Caki2 (cell line): ENCODE measurements at regions not wholly inside any gene's neighbourhood (a gene's known extent, or its start where the extent isn't known, plus 50 kb on each side); places are given as distances from the start of the nearest gene placed in this dataset.
"Not testable (repeated sequence)": the region's sequence is repeated elsewhere in the genome, so short reads cannot be mapped to it uniquely, and the experiment has no call there.

Experiments used
- DNase-seq: peaks from one replicate; pipeline ENCODE4 v3.0.0-alpha.2; 2015; ENCODE audit warnings: low read depth
- in situ Hi-C: cut with HindIII; loops from 2 replicates; pipeline ENCODE4 v1.10.0; 2016; ENCODE audit warnings: low sequenced_read_pairs, low pct_unique_long_range_greater_than_20kb, mixed read lengths

GRCh38 chr9:75566813-75567212 lies 323.7 kb upstream of the PCSK5 start:
- DNase-seq, in situ Hi-C loops: not testable (repeated sequence)

GRCh38 chr9:75570538-75570937 lies 319.9 kb upstream of the PCSK5 start:
- no peak for DNase-seq
- in situ Hi-C loops = no loop called here

DNA sequence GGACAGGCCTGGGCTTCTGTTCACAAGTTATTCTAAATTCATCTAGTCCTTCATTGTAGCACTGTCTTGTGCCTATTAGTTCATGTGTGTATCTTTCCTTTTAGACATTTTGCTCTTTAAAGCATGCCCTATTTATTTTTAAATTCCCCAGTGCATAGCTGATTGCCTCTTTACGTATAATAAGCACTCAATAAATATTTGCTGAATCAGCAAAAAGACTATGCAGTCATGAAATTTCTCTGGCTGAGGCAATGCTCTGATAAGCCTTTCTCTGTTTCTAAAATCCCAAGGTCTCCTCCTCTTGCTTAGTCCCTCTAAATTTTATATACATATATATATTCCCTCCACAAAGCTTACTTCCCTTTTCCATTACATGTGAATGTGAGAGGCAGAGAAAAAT lies 315.9 kb upstream of the PCSK5 start:
- in situ Hi-C loops = no loop called here
- DNase-seq = no peak

- in situ Hi-C loops = no loop called here
- DNase-seq = no peak
These were observed 307.6 kb upstream of the PCSK5 start for GRCh38 chr9:75582870-75583269.

- in situ Hi-C loops = no loop called here
- no peak for DNase-seq
These were observed 301.7 kb upstream of the PCSK5 start for GRCh38 chr9:75588808-75589207.

DNA sequence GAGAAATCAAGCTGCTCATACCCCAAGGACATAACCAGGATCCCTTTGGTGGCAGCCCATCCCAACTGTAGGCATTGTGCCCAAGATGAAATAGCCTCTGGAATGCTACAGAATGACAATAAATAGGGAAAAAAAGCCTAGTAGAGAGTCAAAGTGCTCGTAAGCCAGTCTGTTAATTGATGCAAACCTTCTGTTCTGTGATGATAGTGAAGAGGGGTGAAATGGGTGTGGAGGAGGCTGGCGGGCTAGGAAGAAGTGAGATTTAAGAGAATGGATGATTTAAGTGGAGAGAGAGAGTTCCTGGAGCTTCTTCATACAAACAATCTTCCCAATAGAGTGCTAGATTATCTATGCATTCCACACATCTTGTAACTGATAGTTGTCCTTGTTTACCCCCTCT lies 301.0 kb upstream of the PCSK5 start:
- DNase-seq = no peak
- in situ Hi-C loops = no loop called here

- in situ Hi-C loops = no loop called here
- no peak for DNase-seq
These were observed 298.5 kb upstream of the PCSK5 start for GRCh38 chr9:75591972-75592371.

DNA sequence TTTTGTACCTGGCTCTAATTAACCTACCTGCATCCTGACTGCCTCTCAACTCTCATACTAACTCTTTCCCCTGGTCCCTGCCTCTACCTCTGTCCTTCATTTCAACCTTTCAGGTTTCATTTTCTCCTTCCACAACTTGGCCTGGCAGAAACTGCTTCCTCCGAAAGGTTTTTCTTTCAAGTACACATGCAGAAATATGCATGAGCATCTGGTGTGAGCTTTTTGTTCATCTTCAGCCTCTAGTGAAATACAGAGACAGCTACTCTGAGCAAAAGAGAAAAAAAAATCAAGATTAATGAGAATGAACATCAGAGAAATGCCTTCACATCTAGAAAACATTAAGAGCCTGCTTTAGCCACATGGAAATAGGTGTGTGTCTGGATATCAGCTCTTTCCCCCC lies 297.9 kb upstream of the PCSK5 start:
- no peak for DNase-seq
- in situ Hi-C loops = no loop called here

DNA sequence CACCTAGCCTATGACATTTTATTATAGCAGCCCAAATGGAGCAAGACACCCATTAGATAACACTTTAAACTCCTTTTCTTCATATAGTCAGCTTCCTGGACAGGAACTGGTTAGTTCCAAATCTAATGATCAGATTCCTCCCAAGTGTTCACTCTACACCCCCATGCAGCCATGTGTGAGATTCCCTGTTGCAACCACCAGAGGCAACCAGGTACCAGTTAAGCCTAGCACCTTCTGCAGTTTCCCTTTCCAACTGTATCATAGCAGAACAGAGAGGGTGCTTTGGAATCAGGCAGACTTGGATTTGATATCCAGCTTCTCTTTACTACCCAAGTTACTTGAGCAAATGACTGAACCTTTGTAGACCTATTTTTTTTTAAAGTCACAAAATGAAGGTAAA lies 296.6 kb upstream of the PCSK5 start:
- in situ Hi-C loops = no loop called here
- DNase-seq = no peak

DNA sequence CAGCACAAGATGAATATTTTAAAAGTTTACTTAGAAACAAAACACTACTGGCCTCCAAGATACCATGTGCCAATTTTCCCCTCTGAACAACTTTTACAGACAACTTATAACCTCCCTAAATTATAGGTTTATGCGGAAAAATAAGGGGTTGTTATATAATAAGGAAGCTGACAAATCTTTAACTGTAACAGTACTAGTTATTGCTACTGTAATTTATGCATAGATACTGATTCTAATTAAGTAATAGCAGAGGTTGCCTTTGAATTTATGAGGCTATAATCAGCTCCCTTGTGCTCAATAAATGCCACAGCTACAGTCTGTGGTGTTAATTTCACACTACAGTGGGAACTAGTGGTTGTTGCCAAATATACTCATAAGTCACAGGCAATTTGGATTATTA lies 291.3 kb upstream of the PCSK5 start:
- in situ Hi-C loops = no loop called here

DNA sequence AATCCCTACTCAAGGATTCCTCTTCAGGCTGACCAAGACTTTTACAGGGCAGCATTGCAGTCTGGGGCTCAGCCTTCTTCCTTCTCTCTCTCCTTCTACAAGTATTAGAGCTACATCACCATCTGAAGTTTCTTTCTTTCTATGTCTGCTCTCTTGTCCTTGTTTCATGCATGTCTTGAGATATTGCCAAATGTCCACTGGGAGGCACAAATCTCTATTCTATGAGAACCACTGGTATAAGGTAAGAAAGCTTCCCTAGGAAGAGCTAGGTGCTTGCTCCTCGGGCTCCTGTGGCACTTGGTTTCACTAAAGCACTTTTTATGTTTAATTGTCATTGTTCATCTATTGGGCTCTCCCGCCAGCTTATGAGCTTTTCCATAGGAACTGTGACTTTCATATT lies 289.2 kb upstream of the PCSK5 start:
- no peak for DNase-seq
- in situ Hi-C loops = no loop called here

More for the DNA sequence above, 291.3 kb upstream of the PCSK5 start:
- DNase-seq = no peak

DNA sequence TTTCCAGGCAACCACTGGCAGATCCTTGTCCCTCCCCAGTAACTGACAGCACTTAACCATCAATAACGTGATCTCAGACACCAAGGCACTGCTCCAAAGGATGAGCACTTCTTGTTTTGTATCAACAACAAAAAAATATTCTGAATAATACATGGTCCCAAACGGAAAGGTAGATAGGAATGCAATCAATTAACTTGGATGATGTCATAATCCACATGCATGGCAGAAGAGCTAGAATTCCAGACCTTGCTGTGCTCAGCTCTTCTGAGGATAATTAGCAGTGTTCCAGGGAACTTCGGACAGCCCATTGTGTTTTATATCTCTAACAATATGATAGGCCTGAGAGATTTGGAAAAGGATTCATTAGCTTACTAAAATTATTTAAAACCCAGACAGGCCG lies 288.4 kb upstream of the PCSK5 start:
- in situ Hi-C loops = no loop called here
- no peak for DNase-seq

- DNase-seq = no peak
- in situ Hi-C loops = no loop called here
These were observed 285.8 kb upstream of the PCSK5 start for GRCh38 chr9:75604661-75605060.

GRCh38 chr9:75607521-75607920 lies 283.0 kb upstream of the PCSK5 start:
- in situ Hi-C loops = no loop called here
- DNase-seq = no peak

GRCh38 chr9:75609401-75609800 lies 281.1 kb upstream of the PCSK5 start:
- in situ Hi-C loops = no loop called here
- no peak for DNase-seq

- in situ Hi-C loops = no loop called here
- DNase-seq = no peak
These were observed 280.2 kb upstream of the PCSK5 start for GRCh38 chr9:75610246-75610645.

DNA sequence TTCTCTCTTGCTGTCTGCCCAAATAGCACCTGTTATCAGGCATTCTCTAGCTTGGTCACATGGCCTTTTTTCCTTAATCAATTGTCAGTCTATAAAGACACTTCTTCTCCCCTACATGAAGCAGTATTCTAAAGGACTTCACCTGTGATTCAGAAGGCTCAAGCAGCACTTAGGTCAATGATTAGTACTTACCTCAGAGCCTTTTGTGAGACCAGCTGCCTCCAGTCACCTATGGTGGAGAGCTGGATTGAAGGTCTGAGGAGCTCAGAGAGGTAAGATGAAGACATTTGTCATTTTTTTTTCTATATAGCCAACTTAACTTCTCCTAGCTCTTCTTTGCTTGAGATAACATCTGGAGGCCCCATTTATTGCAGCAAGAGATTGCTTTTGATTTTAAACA lies 278.3 kb upstream of the PCSK5 start:
- no peak for DNase-seq
- in situ Hi-C loops = no loop called here

GRCh38 chr9:75612754-75613153 lies 277.7 kb upstream of the PCSK5 start:
- DNase-seq = no peak
- in situ Hi-C loops = no loop called here

DNA sequence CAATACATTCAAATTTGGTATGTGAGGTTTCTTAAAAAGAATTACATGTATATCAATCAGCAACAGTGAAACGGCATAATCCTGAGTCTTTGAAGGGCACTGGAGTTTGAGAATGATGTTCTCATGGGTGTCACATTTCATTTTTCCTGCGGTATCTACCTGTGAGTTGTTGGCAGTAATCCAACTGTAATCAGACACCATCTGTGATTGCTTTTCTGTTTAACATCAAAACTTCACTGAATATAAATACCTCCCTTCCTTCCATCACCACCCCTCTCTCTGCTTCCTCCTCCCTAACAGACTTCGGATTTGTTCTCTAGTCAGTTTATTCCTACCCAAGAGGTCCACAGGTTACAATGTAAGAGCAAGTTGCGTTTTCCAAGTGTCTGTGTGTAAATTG lies 275.2 kb upstream of the PCSK5 start:
- in situ Hi-C loops = no loop called here
- no peak for DNase-seq

DNA sequence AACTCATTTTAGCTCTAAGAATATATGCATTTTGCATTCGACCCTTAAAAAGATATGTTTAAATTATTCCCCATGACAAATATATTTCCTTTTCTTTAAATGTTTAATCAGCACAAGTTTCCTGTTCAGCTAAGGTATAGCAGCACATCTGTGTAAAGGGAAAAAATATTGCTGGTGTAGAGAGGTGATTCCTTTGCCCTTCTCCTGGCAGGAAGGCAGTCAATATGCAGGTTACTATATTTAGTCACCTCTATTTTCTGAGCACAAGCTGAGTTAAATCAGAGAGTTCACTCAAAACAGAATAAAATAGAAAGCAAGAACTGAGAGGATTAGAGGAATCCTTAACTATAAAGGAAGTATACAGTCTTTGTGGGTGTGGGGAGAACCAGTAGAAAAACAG lies 274.4 kb upstream of the PCSK5 start:
- DNase-seq = no peak
- in situ Hi-C loops = no loop called here

DNA sequence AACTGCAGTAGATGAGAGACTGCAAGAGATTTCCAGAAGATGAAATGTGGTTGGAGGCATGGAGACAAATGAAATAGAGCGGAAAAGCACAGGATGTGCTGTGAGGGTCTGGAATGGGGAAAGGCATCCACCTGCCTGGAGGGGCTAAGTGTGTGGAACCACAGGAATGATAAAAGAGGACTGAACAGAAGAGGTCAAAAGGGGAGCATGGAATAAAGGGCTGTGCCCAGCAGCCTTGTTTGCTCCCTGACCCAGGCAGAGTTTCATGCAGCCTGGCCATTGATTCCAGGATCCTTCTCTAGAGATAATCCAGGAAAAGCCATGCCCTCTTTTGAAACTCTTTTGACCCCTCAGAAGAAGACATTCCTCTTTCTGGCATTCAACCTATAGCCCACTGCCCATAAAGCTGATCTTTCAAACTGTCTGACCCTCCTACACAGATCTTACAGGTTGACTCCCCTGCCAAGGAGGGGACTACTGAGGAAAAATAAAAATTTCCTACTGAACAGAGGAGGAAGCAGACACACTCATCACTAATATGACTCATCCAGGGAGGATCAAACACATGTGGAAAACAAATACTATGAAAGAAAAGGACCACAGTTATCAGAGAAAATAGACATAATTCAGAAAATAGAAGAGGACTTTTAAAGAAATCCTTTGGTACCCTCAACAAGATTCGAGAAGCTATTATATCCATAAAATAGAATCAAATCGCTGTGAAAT lies 273.5 kb upstream of the PCSK5 start:
- in situ Hi-C loops = no loop called here
- no peak for DNase-seq
